ENCODE measurements at regions not wholly inside any gene's neighbourhood (a gene's known extent, or its start where the extent isn't known, plus 50 kb on each side); places are given as distances from the start of the nearest gene placed in this dataset.

DNA sequence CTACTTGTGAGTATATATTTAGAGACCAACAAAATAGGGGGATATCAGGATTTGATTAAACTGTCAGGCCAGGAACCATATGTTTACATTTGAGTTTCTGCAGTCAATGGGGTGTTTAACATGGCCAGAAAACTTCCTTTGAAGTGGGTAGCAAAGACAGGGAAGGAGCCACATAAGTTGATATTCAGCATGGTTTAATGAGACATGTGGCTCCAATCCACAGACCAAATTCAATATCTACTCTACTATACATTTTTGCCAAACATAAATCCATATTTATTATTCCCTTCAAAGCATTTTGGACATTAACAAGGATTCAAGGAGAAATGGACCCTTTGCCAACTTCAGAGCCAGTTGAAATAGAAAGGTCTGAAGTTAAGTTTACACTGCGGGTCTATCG, 99.8 kb downstream of the TAF11L14 start:
- TF ChIP-seq CTCF (conservative IDR thresholded peaks at IDR 0.05 in 1 of 2, IDR thresholded peaks at IDR 0.05 in 1 of 2; ENCODE audit: extremely low read depth in 1 of 2, insufficient read depth in 1 of 2, low read depth in 1 of 2, low read length in 2 of 2) = no peak
- TF ChIP-seq EZH2 (IDR thresholded peaks at IDR 0.05; ENCODE audit: borderline replicate concordance, low read length) = no peak
